Transverse colon (tissue), 4 donors: ENCODE measurements at regions not wholly inside any gene's neighbourhood (a gene's known extent, or its start where the extent isn't known, plus 50 kb on each side); places are given as distances from the start of the nearest gene placed in this dataset.

Experiments
- EP300 ChIP-seq: sonication (generic); formaldehyde crosslinking; IDR thresholded peaks from one replicate; pipeline ENCODE4 v1.6.1; 2017; ENCODE audit warnings: antibody characterized with exemption, low read depth
- POLR2AphosphoS5 ChIP-seq, 3 donors: sonication (generic); formaldehyde crosslinking; IDR thresholded peaks; one replicate each; pipeline ENCODE4 v1.6.1; 2016; ENCODE audit warnings: antibody characterized with exemption in 3 of 3
- TF ChIP-seq, protein P1 (sequence below), 5 experiments: fragments of 200-600 bp in 3 of 5; fragments of 450-650 bp in 2 of 5; sonication (generic) in 3 of 5; IDR thresholded peaks; 1 replicate in 2 of 5; 2 replicates in 3 of 5; pipeline ENCODE4 v1.5.1; 2016 to 2017; ENCODE audit warnings: antibody characterized with exemption in 5 of 5, inconsistent platforms in 3 of 5, mild to moderate bottlenecking in 2 of 5, moderate library complexity in 1 of 5

GRCh38 chr4:59973492-59973891, 1226.6 kb upstream of the ADGRL3 start:
- TF ChIP-seq, protein P1, sequence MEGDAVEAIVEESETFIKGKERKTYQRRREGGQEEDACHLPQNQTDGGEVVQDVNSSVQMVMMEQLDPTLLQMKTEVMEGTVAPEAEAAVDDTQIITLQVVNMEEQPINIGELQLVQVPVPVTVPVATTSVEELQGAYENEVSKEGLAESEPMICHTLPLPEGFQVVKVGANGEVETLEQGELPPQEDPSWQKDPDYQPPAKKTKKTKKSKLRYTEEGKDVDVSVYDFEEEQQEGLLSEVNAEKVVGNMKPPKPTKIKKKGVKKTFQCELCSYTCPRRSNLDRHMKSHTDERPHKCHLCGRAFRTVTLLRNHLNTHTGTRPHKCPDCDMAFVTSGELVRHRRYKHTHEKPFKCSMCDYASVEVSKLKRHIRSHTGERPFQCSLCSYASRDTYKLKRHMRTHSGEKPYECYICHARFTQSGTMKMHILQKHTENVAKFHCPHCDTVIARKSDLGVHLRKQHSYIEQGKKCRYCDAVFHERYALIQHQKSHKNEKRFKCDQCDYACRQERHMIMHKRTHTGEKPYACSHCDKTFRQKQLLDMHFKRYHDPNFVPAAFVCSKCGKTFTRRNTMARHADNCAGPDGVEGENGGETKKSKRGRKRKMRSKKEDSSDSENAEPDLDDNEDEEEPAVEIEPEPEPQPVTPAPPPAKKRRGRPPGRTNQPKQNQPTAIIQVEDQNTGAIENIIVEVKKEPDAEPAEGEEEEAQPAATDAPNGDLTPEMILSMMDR (IDR thresholded peaks at IDR 0.05) = no peak
- no peak for TF ChIP-seq EP300
- TF ChIP-seq POLR2AphosphoS5 (IDR thresholded peaks at IDR 0.05) = no peak
